ENCODE measurements at regions not wholly inside any gene's neighbourhood (a gene's known extent, or its start where the extent isn't known, plus 50 kb on each side); places are given as distances from the start of the nearest gene placed in this dataset.

DNA sequence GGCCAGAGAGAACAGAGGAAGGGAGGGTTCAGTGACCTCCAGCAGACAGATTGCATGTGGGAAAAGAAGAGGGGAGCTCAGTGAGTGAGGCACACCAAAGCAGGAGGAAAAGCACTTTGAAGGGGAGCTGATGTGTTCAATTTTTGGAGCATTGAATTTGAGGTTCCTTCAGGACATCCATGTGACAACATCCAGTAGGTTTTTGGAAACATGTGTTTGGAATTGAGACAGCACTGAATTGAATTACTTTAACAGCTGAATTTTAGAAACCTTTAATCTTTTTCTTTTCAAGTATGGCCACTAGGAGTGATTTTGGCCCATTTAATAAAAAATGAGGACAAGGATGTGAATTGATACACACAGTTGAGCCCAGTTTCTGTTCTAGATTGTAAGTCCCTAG, 101.8 kb upstream of the SEC61G start:
- DNase-seq, result no peak
- H3K27me3 ChIP-seq (ENCODE audit: control insufficient read depth, insufficient read depth, low read length), result no peaks in the 10 kb centered on the region
- no peaks in the 10 kb centered on the region for H3K36me3 ChIP-seq (replicated peaks; ENCODE audit: control insufficient read depth, insufficient read depth, low read length)
- no peak overlapping the region for H3K4me3 ChIP-seq (ENCODE audit: insufficient read depth, low read depth, low read length)

- Histone ChIP-seq H3K36me3 (replicated peaks; ENCODE audit: control insufficient read depth, insufficient read depth, low read length) (no peaks in the 10 kb centered on the region), H3K4me3 (ENCODE audit: insufficient read depth, low read depth, low read length) (no peak overlapping the region), H3K27me3 (ENCODE audit: control insufficient read depth, insufficient read depth, low read length) (no peaks in the 10 kb centered on the region)
- DNase-seq, result no peak
Measured at GRCh38 chr7:54864663-54865062, 105.7 kb upstream of the SEC61G start.

DNA sequence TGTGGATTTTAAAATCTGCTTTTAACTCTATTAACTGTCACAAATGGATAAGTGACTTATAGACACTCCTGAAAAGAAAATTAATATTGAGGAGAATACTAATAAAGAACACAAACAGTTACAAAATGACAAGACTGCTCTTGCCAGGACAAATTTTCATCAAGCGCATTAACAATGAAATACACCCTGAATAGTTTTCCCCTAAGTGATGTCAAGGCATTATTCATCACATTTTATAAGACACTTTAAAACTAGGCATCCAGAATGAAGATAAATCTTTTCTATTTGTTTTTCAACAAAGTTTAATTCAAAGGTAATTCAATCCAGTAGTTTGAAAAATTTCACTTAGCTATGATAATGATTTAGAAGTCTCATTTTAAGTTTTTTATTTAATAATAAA, 110.5 kb upstream of the SEC61G start:
- no peaks in the 10 kb centered on the region for H3K36me3 ChIP-seq (replicated peaks; ENCODE audit: control insufficient read depth, insufficient read depth, low read length)
- no peak for DNase-seq
- no peaks in the 10 kb centered on the region for H3K27me3 ChIP-seq (ENCODE audit: control insufficient read depth, insufficient read depth, low read length)
- no peak overlapping the region for H3K4me3 ChIP-seq (ENCODE audit: insufficient read depth, low read depth, low read length)

- no peak for DNase-seq
- no peaks in the 10 kb centered on the region for H3K36me3 ChIP-seq (replicated peaks; ENCODE audit: control insufficient read depth, insufficient read depth, low read length)
- H3K4me3 ChIP-seq (ENCODE audit: insufficient read depth, low read depth, low read length), result no peak overlapping the region
Measured at GRCh38 chr7:54874804-54875203, 115.8 kb upstream of the SEC61G start.

DNA sequence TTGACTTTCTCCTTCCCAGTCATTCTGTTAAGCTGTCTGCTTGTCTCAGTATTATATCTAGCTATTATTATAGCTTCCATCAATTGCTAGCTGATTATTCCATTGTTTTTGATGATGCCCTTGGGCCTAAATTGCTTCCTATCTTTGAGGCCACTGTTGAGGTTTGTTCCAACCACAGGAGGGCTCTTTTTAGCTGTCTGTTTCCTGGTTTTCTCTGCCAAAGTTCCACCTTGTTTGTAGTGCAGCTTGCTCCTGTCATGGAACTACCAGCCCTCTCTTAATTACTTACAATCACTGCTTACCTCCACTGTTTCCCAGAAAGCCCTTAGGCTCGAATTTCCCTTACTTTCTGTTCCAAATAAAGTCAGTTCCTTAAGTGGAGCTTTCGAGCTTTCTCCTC, 118.7 kb upstream of the SEC61G start:
- DNase-seq, result no peak
- no peaks in the 10 kb centered on the region for H3K27me3 ChIP-seq (ENCODE audit: control insufficient read depth, insufficient read depth, low read length)
- H3K36me3 ChIP-seq (replicated peaks; ENCODE audit: control insufficient read depth, insufficient read depth, low read length), result no peaks in the 10 kb centered on the region
- no peak overlapping the region for H3K4me3 ChIP-seq (ENCODE audit: insufficient read depth, low read depth, low read length)

More at GRCh38 chr7:54874804-54875203, 115.8 kb upstream of the SEC61G start:
- H3K27me3 ChIP-seq (ENCODE audit: control insufficient read depth, insufficient read depth, low read length), result no peaks in the 10 kb centered on the region

DNA sequence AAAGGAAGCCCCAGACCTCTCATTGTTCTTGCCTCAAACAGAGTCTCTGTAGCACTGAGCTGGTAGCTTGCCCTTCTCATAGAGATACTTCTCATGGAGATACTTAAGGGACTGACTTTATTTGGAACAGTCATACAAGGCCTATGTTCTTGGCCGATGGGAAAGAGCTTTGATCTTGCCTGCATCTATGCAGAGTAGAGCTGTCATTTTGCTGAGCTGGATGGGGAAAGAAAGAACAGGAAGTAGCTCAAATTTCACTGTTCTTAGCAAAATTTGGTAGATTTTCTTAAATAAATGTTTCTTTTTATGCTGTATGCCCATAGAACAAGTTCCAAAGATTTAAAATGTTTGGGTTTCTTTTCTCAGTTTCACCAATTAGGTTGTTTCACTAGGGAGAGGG, 119.3 kb upstream of the SEC61G start:
- H3K36me3 ChIP-seq (replicated peaks; ENCODE audit: control insufficient read depth, insufficient read depth, low read length), result no peaks in the 10 kb centered on the region
- H3K4me3 ChIP-seq (ENCODE audit: insufficient read depth, low read depth, low read length), result no peak overlapping the region
- DNase-seq, result no peak
- H3K27me3 ChIP-seq (ENCODE audit: control insufficient read depth, insufficient read depth, low read length), result no peaks in the 10 kb centered on the region

- DNase-seq, result no peak
- Histone ChIP-seq H3K36me3 (replicated peaks; ENCODE audit: control insufficient read depth, insufficient read depth, low read length) (no peaks in the 10 kb centered on the region), H3K27me3 (ENCODE audit: control insufficient read depth, insufficient read depth, low read length) (no peaks in the 10 kb centered on the region)
Measured at GRCh38 chr7:54879776-54880175, 120.8 kb upstream of the SEC61G start.

DNA sequence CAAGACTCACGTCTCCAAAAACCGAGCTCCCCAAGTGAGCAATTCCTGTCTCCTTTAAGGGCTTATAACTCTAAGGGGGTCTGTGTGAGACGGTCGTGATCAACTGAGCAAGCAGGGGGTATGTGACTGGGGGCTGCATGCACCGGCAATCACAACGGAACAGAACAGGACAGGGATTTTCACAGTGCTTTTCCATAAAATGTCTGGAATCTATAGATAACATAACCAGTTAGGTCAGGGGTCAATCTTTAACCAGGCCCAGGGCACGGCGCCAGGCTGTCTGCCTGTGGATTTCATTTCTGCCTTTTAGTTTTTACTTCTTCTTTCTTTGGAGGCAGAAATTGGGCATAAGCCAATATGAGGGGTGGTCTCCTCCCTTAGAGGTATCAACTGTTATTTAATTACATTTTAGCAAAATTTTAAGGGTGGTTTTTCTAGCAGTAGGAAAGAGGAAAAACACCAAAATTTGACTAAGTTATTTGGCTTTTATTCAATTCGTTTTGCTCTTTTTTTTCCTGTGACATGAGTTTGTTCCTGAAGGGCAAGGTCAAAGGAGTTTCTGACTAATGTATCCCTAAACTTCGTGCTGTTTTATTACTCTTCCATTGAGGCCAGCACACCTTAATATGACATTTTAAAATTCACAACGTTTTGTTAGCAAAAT, 121.4 kb upstream of the SEC61G start:
- H3K27me3 ChIP-seq (ENCODE audit: control insufficient read depth, insufficient read depth, low read length), result no peaks in the 10 kb centered on the region
- no peak overlapping the region for H3K4me3 ChIP-seq (ENCODE audit: insufficient read depth, low read depth, low read length)
- no peaks in the 10 kb centered on the region for H3K36me3 ChIP-seq (replicated peaks; ENCODE audit: control insufficient read depth, insufficient read depth, low read length)
- DNase-seq, result no peak

More at GRCh38 chr7:54879776-54880175, 120.8 kb upstream of the SEC61G start:
- H3K4me3 ChIP-seq (ENCODE audit: insufficient read depth, low read depth, low read length), result no peak overlapping the region

DNA sequence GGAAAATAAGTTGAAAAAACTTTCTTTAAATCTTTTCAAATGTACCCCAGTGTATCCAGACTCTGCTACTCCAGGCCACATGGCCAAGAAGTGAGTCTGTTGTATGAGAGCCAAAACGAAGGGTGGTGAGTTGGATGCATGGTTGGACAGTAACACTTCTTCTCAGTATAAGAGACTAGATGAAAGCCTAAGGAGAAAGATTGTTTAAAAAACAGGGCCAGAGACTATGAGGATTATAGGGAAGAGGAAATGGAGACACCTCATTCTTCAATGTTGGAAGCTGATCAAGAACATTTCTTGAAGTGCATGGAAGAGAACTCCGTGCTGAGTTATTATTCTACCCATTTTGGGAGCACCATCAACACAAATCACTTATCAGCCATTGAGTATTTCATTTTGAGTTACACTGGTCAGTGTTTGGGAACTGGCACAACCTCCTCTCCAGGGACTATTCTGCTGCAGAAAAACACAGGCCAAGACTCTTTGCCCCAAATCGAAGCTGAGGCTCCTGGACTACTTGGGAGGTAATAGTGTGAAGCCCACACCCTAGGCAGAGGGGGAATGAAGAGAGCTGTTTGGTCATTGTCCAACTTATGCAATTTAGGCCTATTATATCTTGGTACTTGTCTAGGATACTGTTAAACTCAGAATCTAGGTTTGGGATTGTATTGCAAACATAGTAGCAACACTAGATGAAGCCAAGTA, 123.0 kb upstream of the SEC61G start:
- Histone ChIP-seq H3K27me3 (ENCODE audit: control insufficient read depth, insufficient read depth, low read length) (no peaks in the 10 kb centered on the region), H3K4me3 (ENCODE audit: insufficient read depth, low read depth, low read length) (no peak overlapping the region), H3K36me3 (replicated peaks; ENCODE audit: control insufficient read depth, insufficient read depth, low read length) (no peaks in the 10 kb centered on the region)
- no peak for DNase-seq

- no peak for DNase-seq
- H3K4me3 ChIP-seq (ENCODE audit: insufficient read depth, low read depth, low read length), result no peak overlapping the region
- H3K27me3 ChIP-seq (ENCODE audit: control insufficient read depth, insufficient read depth, low read length), result peaks cover 2% of the 10 kb centered on the region
- H3K36me3 ChIP-seq (replicated peaks; ENCODE audit: control insufficient read depth, insufficient read depth, low read length), result no peaks in the 10 kb centered on the region
Measured at GRCh38 chr7:54882694-54883093, 123.7 kb upstream of the SEC61G start.

DNA sequence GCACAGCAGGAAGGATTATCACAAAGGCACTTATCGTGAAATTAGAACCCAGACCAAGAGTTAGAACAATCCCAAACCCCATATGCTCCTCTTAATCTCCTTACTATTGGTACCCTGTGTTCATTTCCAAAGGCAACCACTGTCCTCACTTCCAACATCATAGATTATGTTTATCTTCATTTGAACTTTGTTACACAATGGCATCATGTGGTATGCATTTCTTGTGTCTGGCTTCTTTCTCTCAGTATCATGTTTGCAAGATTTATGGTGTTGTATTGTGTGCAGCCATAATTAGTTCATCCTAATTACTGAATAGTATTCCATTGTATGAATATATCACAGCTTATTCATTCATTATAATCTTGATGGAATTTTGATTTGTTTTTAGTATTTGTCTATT, 124.6 kb upstream of the SEC61G start:
- no peaks in the 10 kb centered on the region for H3K36me3 ChIP-seq (replicated peaks; ENCODE audit: control insufficient read depth, insufficient read depth, low read length)
- peaks cover 4% of the 10 kb centered on the region for H3K27me3 ChIP-seq (ENCODE audit: control insufficient read depth, insufficient read depth, low read length)
- DNase-seq, result no peak
- H3K4me3 ChIP-seq (ENCODE audit: insufficient read depth, low read depth, low read length), result no peak overlapping the region

GRCh38 chr7:54885285-54885684, 126.3 kb upstream of the SEC61G start:
- no peak overlapping the region for H3K4me3 ChIP-seq (ENCODE audit: insufficient read depth, low read depth, low read length)
- H3K27me3 ChIP-seq (ENCODE audit: control insufficient read depth, insufficient read depth, low read length), result peaks cover 7% of the 10 kb centered on the region
- DNase-seq, result no peak
- no peaks in the 10 kb centered on the region for H3K36me3 ChIP-seq (replicated peaks; ENCODE audit: control insufficient read depth, insufficient read depth, low read length)

DNA sequence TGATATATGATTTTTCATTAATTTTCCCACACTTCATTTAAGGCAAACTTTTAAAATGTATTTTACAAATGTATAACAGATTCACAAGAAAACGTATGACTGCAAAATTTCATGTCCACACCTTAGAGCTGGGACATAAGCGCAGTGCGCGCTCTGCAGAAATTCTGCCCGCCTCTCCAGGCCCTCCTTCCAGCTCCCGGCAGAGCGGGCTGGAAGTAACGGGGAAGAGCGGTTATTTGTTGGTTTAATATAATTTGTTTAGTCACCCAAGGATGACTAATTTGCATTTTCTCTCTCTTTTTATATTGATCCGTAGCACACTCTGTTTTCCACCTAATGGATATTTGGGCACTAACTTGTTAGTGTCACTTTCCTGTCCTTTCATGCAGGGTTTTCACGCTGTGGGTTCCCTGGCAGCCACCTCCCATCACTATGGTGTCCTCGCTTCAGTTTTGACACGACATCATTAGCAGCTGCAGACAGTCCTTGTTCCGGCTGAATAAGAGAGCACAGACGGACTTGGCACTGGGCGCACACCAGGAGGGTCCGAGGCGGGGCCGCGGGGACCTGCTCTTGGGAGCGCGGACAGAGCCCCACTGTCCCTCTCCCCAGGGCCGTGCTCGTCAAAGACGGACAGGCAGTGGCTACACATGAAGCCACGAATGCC, 129.2 kb upstream of the SEC61G start:
- peak; percentile 35 for DNase-seq
- no peaks in the 10 kb centered on the region for H3K36me3 ChIP-seq (replicated peaks; ENCODE audit: control insufficient read depth, insufficient read depth, low read length)
- H3K27me3 ChIP-seq (ENCODE audit: control insufficient read depth, insufficient read depth, low read length), result peaks cover 7% of the 10 kb centered on the region
- peak overlapping the region; percentile 37 for H3K4me3 ChIP-seq (ENCODE audit: insufficient read depth, low read depth, low read length)

DNA sequence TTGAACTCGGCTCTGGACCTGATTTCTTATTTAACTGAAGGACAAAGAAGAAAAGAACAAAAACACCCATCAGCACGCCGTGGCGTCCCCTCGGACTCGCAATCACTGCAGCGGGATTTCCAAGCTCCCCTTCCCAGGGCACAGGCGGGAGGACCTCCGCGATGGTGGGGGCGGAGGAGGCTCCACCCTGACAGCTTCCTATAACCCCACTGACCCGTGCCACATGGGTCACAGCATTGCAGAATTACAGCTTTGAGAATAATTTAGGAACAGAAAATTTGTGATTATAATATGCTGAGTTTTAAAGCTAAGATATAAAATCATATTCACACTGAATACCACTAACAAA, 129.7 kb upstream of the SEC61G start:
- H3K36me3 ChIP-seq (replicated peaks; ENCODE audit: control insufficient read depth, insufficient read depth, low read length), result no peaks in the 10 kb centered on the region
- H3K4me3 ChIP-seq (ENCODE audit: insufficient read depth, low read depth, low read length), result peak overlapping the region; percentile 37
- DNase-seq, result peak; percentile 22
- H3K27me3 ChIP-seq (ENCODE audit: control insufficient read depth, insufficient read depth, low read length), result peaks cover 7% of the 10 kb centered on the region

- DNase-seq, result no peak
- Histone ChIP-seq H3K36me3 (replicated peaks; ENCODE audit: control insufficient read depth, insufficient read depth, low read length) (no peaks in the 10 kb centered on the region), H3K27me3 (ENCODE audit: control insufficient read depth, insufficient read depth, low read length) (no peaks in the 10 kb centered on the region), H3K4me3 (ENCODE audit: insufficient read depth, low read depth, low read length) (no peak overlapping the region)
Measured at GRCh38 chr7:54897891-54898290, 120.9 kb upstream of the EGFR start.

Data from H7 (cell line).